Activated T-cell treated with anti-CD3 and anti-CD28 coated beads, Interleukin-2, amount 50 U/mL, for 4 hours (primary cell): ENCODE measurements at regions not wholly inside any gene's neighbourhood (a gene's known extent, or its start where the extent isn't known, plus 50 kb on each side); places are given as distances from the start of the nearest gene placed in this dataset.

Experiments used
- ATAC-seq, 2 donors: fragments of 200-7000 bp; cut with Tn5 transposase; one replicate each; pipeline ENCODE4 v1.10.0; 2021
- DNase-seq: peaks from one replicate; pipeline ENCODE4 v3.0.0-alpha.2; 2020
- H3K27me3 Mint-ChIP-seq: one replicate; pipeline ENCODE4 v1.8.0; 2021; ENCODE audit warnings: low read depth, mixed read lengths
- H3K36me3 Mint-ChIP-seq: one replicate; pipeline ENCODE4 v1.8.0; 2022; ENCODE audit warnings: mixed read lengths; ENCODE audit not compliant: insufficient read depth
- H3K4me1 Mint-ChIP-seq: one replicate; pipeline ENCODE4 v1.8.0; 2021; ENCODE audit warnings: low read depth, mixed read lengths
- H3K4me3 Mint-ChIP-seq: one replicate; pipeline ENCODE4 v1.8.0; 2021; ENCODE audit warnings: mild to moderate bottlenecking, moderate library complexity, mixed read lengths
- H3K9me3 Mint-ChIP-seq: one replicate; pipeline ENCODE4 v1.8.0; 2021; ENCODE audit warnings: mixed read lengths

GRCh38 chr9:99347568-99347967 lies 125.5 kb downstream of the SEC61B start:
- ATAC-seq = no peak
- H3K36me3 Mint-ChIP-seq = no peaks in the 10 kb centered on the region
- H3K4me1 Mint-ChIP-seq = no peaks in the 10 kb centered on the region
- H3K27me3 Mint-ChIP-seq = peaks cover 10% of the 10 kb centered on the region
- H3K9me3 Mint-ChIP-seq = no peaks in the 10 kb centered on the region
- DNase-seq = no peak
- H3K4me3 Mint-ChIP-seq = no peak overlapping the region

- no peak overlapping the region for H3K4me3 Mint-ChIP-seq
Measured at GRCh38 chr9:99348289-99348688, 126.2 kb downstream of the SEC61B start.

GRCh38 chr9:99349870-99350269 lies 127.8 kb downstream of the SEC61B start:
- Mint-ChIP-seq H3K9me3 (no peaks in the 10 kb centered on the region), H3K4me3 (no peak overlapping the region), H3K4me1 (no peaks in the 10 kb centered on the region), H3K36me3 (no peaks in the 10 kb centered on the region), H3K27me3 (peaks cover 7% of the 10 kb centered on the region)
- ATAC-seq (no peak), DNase-seq (no peak)

More at GRCh38 chr9:99348289-99348688, 126.2 kb downstream of the SEC61B start:
- Mint-ChIP-seq H3K4me1 (no peaks in the 10 kb centered on the region), H3K36me3 (no peaks in the 10 kb centered on the region), H3K9me3 (no peaks in the 10 kb centered on the region), H3K27me3 (peaks cover 10% of the 10 kb centered on the region)
- ATAC-seq = no peak
- no peak for DNase-seq

GRCh38 chr9:99350461-99350860 lies 128.4 kb downstream of the SEC61B start:
- no peaks in the 10 kb centered on the region for H3K36me3 Mint-ChIP-seq
- no peak for ATAC-seq
- no peak for DNase-seq
- H3K4me1 Mint-ChIP-seq = no peaks in the 10 kb centered on the region
- no peak overlapping the region for H3K4me3 Mint-ChIP-seq
- no peaks in the 10 kb centered on the region for H3K9me3 Mint-ChIP-seq
- H3K27me3 Mint-ChIP-seq = peaks cover 5% of the 10 kb centered on the region

- H3K4me3 Mint-ChIP-seq = no peak overlapping the region
- DNase-seq (no peak), ATAC-seq (no peak)
- no peaks in the 10 kb centered on the region for H3K36me3 Mint-ChIP-seq
- no peaks in the 10 kb centered on the region for H3K4me1 Mint-ChIP-seq
- no peaks in the 10 kb centered on the region for H3K9me3 Mint-ChIP-seq
- peaks cover 5% of the 10 kb centered on the region for H3K27me3 Mint-ChIP-seq
Measured at GRCh38 chr9:99351647-99352046, 129.6 kb downstream of the SEC61B start.

GRCh38 chr9:99352826-99353225 lies 130.7 kb downstream of the SEC61B start:
- Mint-ChIP-seq H3K4me3 (no peak overlapping the region), H3K4me1 (no peaks in the 10 kb centered on the region), H3K27me3 (peaks cover 5% of the 10 kb centered on the region), H3K9me3 (no peaks in the 10 kb centered on the region), H3K36me3 (no peaks in the 10 kb centered on the region)
- DNase-seq (no peak), ATAC-seq (no peak)

GRCh38 chr9:99353408-99353807 lies 131.3 kb downstream of the SEC61B start:
- ATAC-seq = no peak

GRCh38 chr9:99354104-99354503 lies 132.0 kb downstream of the SEC61B start:
- Mint-ChIP-seq H3K4me1 (no peaks in the 10 kb centered on the region), H3K9me3 (no peaks in the 10 kb centered on the region), H3K27me3 (peaks cover 9% of the 10 kb centered on the region), H3K36me3 (no peaks in the 10 kb centered on the region), H3K4me3 (no peak overlapping the region)
- ATAC-seq (no peak), DNase-seq (no peak)

More at GRCh38 chr9:99353408-99353807, 131.3 kb downstream of the SEC61B start:
- no peaks in the 10 kb centered on the region for H3K9me3 Mint-ChIP-seq
- no peaks in the 10 kb centered on the region for H3K36me3 Mint-ChIP-seq
- no peaks in the 10 kb centered on the region for H3K4me1 Mint-ChIP-seq
- peaks cover 5% of the 10 kb centered on the region for H3K27me3 Mint-ChIP-seq
- no peak overlapping the region for H3K4me3 Mint-ChIP-seq
- DNase-seq = no peak

- no peak for DNase-seq
- no peaks in the 10 kb centered on the region for H3K36me3 Mint-ChIP-seq
- H3K4me1 Mint-ChIP-seq = no peaks in the 10 kb centered on the region
- H3K4me3 Mint-ChIP-seq = no peak overlapping the region
- H3K27me3 Mint-ChIP-seq = peaks cover 19% of the 10 kb centered on the region
- H3K9me3 Mint-ChIP-seq = no peaks in the 10 kb centered on the region
- no peak for ATAC-seq
Measured at GRCh38 chr9:99356512-99356971, 134.5 kb downstream of the SEC61B start.

GRCh38 chr9:99357575-99357974 lies 135.5 kb downstream of the SEC61B start:
- no peak overlapping the region for H3K4me3 Mint-ChIP-seq
- H3K9me3 Mint-ChIP-seq = no peaks in the 10 kb centered on the region
- ATAC-seq (no peak), DNase-seq (no peak)
- peaks cover 17% of the 10 kb centered on the region for H3K27me3 Mint-ChIP-seq
- no peaks in the 10 kb centered on the region for H3K36me3 Mint-ChIP-seq
- H3K4me1 Mint-ChIP-seq = no peaks in the 10 kb centered on the region

GRCh38 chr9:99358668-99359067 lies 136.6 kb downstream of the SEC61B start:
- H3K36me3 Mint-ChIP-seq = no peaks in the 10 kb centered on the region
- H3K4me3 Mint-ChIP-seq = no peak overlapping the region
- H3K9me3 Mint-ChIP-seq = no peaks in the 10 kb centered on the region
- DNase-seq = no peak
- ATAC-seq = no peak
- H3K4me1 Mint-ChIP-seq = no peaks in the 10 kb centered on the region
- H3K27me3 Mint-ChIP-seq = peaks cover 22% of the 10 kb centered on the region

- Mint-ChIP-seq H3K4me1 (no peaks in the 10 kb centered on the region), H3K9me3 (no peaks in the 10 kb centered on the region), H3K36me3 (no peaks in the 10 kb centered on the region), H3K4me3 (no peak overlapping the region), H3K27me3 (peaks cover 22% of the 10 kb centered on the region)
- ATAC-seq (no peak), DNase-seq (no peak)
Measured at GRCh38 chr9:99359336-99359735, 137.3 kb downstream of the SEC61B start.

- H3K36me3 Mint-ChIP-seq = no peaks in the 10 kb centered on the region
- no peaks in the 10 kb centered on the region for H3K9me3 Mint-ChIP-seq
- H3K27me3 Mint-ChIP-seq = peaks cover 24% of the 10 kb centered on the region
- ATAC-seq (no peak), DNase-seq (no peak)
- no peaks in the 10 kb centered on the region for H3K4me1 Mint-ChIP-seq
- no peak overlapping the region for H3K4me3 Mint-ChIP-seq
Measured at GRCh38 chr9:99360026-99360425, 137.9 kb downstream of the SEC61B start.

GRCh38 chr9:99361817-99362216 lies 139.7 kb downstream of the SEC61B start:
- H3K4me1 Mint-ChIP-seq = no peaks in the 10 kb centered on the region
- peaks cover 30% of the 10 kb centered on the region for H3K27me3 Mint-ChIP-seq
- ATAC-seq = no peak
- H3K9me3 Mint-ChIP-seq = no peaks in the 10 kb centered on the region
- no peak overlapping the region for H3K4me3 Mint-ChIP-seq
- no peaks in the 10 kb centered on the region for H3K36me3 Mint-ChIP-seq
- DNase-seq = no peak

- peaks cover 33% of the 10 kb centered on the region for H3K27me3 Mint-ChIP-seq
- no peaks in the 10 kb centered on the region for H3K9me3 Mint-ChIP-seq
- H3K4me3 Mint-ChIP-seq = no peak overlapping the region
- no peaks in the 10 kb centered on the region for H3K4me1 Mint-ChIP-seq
- DNase-seq = no peak
- no peaks in the 10 kb centered on the region for H3K36me3 Mint-ChIP-seq
- no peak for ATAC-seq
Measured at GRCh38 chr9:99362321-99362720, 140.2 kb downstream of the SEC61B start.

GRCh38 chr9:99363509-99363908 lies 141.4 kb downstream of the SEC61B start:
- Mint-ChIP-seq H3K4me3 (no peak overlapping the region), H3K36me3 (no peaks in the 10 kb centered on the region), H3K27me3 (peaks cover 36% of the 10 kb centered on the region), H3K9me3 (no peaks in the 10 kb centered on the region), H3K4me1 (peaks cover 5% of the 10 kb centered on the region)
- ATAC-seq (no peak), DNase-seq (no peak)
